ENCODE measurements at regions not wholly inside any gene's neighbourhood (a gene's known extent, or its start where the extent isn't known, plus 50 kb on each side); places are given as distances from the start of the nearest gene placed in this dataset.

- no peak overlapping the region for H2BK15ac ChIP-seq (ENCODE audit: low read length)
- H3K79me1 ChIP-seq (ENCODE audit: low read depth, low read length): no peaks in the 10 kb centered on the region
- no peak overlapping the region for H3K9ac ChIP-seq (replicated peaks in 1 of 4; ENCODE audit: extremely low read depth in 1 of 4, low read depth in 3 of 4, low read length in 3 of 4)
- no peak overlapping the region for H2BK12ac ChIP-seq (ENCODE audit: low read depth, low read length)
- H2BK120ac ChIP-seq (replicated peaks; ENCODE audit: low read depth, low read length): no peak overlapping the region
- no peak overlapping the region for H4K91ac ChIP-seq (replicated peaks; ENCODE audit: insufficient read length, low read length)
- no peak overlapping the region for H4K5ac ChIP-seq (ENCODE audit: insufficient read length, low read depth, low read length)
- H3K4ac ChIP-seq (replicated peaks; ENCODE audit: insufficient read length, low read depth, low read length): no peak overlapping the region
- CTCF ChIA-PET (ENCODE audit: partially characterized antibody): no interaction called here
- no peak overlapping the region for H3K14ac ChIP-seq (ENCODE audit: insufficient read length)
- H2AK5ac ChIP-seq (ENCODE audit: low read depth, low read length): no peak overlapping the region
- DNase-seq (ENCODE audit: low read depth in 1 of 2, low spot score in 2 of 2) (no peak), FAIRE-seq (no peak)
- no peak overlapping the region for H3K56ac ChIP-seq (replicated peaks; ENCODE audit: insufficient read length, low read depth, low read length)
- H3K79me2 ChIP-seq (ENCODE audit: control insufficient read depth in 1 of 2, insufficient read depth in 2 of 2, low read length in 2 of 2): no peaks in the 10 kb centered on the region
- no peaks in the 10 kb centered on the region for H3K36me3 ChIP-seq (ENCODE audit: control insufficient read depth in 2 of 4, insufficient read depth in 4 of 4, low read length in 3 of 4)
- no peak overlapping the region for H3K4me2 ChIP-seq (ENCODE audit: insufficient read depth in 1 of 2, low read depth in 2 of 2, low read length in 2 of 2)
- no peak overlapping the region for H2BK20ac ChIP-seq (ENCODE audit: low read length)
- H3K27ac ChIP-seq (ENCODE audit: low read depth, low read length): no peak overlapping the region
- H3K27me3 ChIP-seq (replicated peaks in 1 of 4; ENCODE audit: control insufficient read depth in 3 of 4, extremely low read depth in 1 of 4, insufficient read depth in 3 of 4, low read length in 3 of 4): peaks cover 0 to 4% (median 0%) of the 10 kb centered on the region in 4 experiments; a peak in 2 of 7 replicates
- WGBS, 2 experiments (ENCODE audit: extremely low coverage in 1 of 2, insufficient coverage in 1 of 2, insufficient read length in 1 of 2, insufficient replicate concordance in 2 of 2, low coverage in 1 of 2, low lambda C conversion rate in 2 of 2, missing lambda C conversion rate in 1 of 2): 87% methylated on average over 5 of the region's 5 CpGs; no CpG with 5 or more reads in 1 of the 2 experiments
- TF ChIP-seq GABPA (IDR thresholded peaks at IDR 0.05; ENCODE audit: borderline replicate concordance, insufficient read depth, low read length) (no peak), HDAC6 (IDR thresholded peaks at IDR 0.05; ENCODE audit: low read depth, low read length) (no peak), USF2 (IDR thresholded peaks at IDR 0.05; ENCODE audit: low read length) (no peak), JUND (IDR thresholded peaks at IDR 0.05; ENCODE audit: low read length) (no peak), CTCF (IDR thresholded peaks at IDR 0.05; ENCODE audit: control extremely low read depth in 1 of 3, insufficient read depth in 1 of 3, low read depth in 1 of 3, low read length in 3 of 3) (no peak), RFX5 (IDR thresholded peaks at IDR 0.05; ENCODE audit: borderline replicate concordance, low read depth, low read length) (no peak), SUZ12 (IDR thresholded peaks at IDR 0.05; ENCODE audit: low read length) (no peak), SRF (IDR thresholded peaks at IDR 0.05; ENCODE audit: low read depth, low read length) (no peak), ZNF274 (IDR thresholded peaks at IDR 0.05; ENCODE audit: borderline replicate concordance, extremely low read depth, low read length) (no peak), SIRT6 (IDR thresholded peaks at IDR 0.05; ENCODE audit: low read length) (no peak)
- no peak overlapping the region for H2BK5ac ChIP-seq (ENCODE audit: low read depth, low read length)
- no peaks in the 10 kb centered on the region for H4K20me1 ChIP-seq (replicated peaks in 1 of 2; ENCODE audit: control insufficient read depth in 1 of 2, insufficient read depth in 2 of 2, low read length in 2 of 2)
- no peak overlapping the region for H4K8ac ChIP-seq (ENCODE audit: extremely low read depth, insufficient read depth, low read length)
- no peak overlapping the region for H2AFZ ChIP-seq (ENCODE audit: low read length)
- peaks cover 1% of the 10 kb centered on the region; the same call in 1 of the 2 replicates for H3K23me2 ChIP-seq (ENCODE audit: low read depth, low read length)
- POLR2A ChIA-PET (ENCODE audit: partially characterized antibody): interaction anchor here (1.4 kb wide), 1 partner anchor 12 kb away, joined by 4 read pairs; no protein-coding TSS in a partner anchor
- no peaks in the 10 kb centered on the region for H3K9me3 ChIP-seq (ENCODE audit: insufficient read depth in 2 of 2, low read depth in 1 of 2, low read length in 1 of 2)
- H3K23ac ChIP-seq (ENCODE audit: insufficient read length): no peak overlapping the region
- no peak overlapping the region; the same call in 1 of the 2 replicates for H3K18ac ChIP-seq (ENCODE audit: extremely low read depth, low read length)
- no peak overlapping the region for H3K4me3 ChIP-seq (ENCODE audit: extremely low read depth in 1 of 4, insufficient read depth in 2 of 4, low read depth in 3 of 4, low read length in 4 of 4)
- H3K4me1 ChIP-seq (replicated peaks in 1 of 4; ENCODE audit: control insufficient read depth in 3 of 4, insufficient read depth in 4 of 4, low read length in 3 of 4): peaks cover 3 to 4% (median 3%) of the 10 kb centered on the region in 4 experiments
Measured at GRCh38 chr22:27207266-27207665, 549.9 kb downstream of the MIAT start.

All from H1 (cell line).